GM12891 (cell line): ENCODE measurements at regions not wholly inside any gene's neighbourhood (a gene's known extent, or its start where the extent isn't known, plus 50 kb on each side); places are given as distances from the start of the nearest gene placed in this dataset.
"Not testable (repeated sequence)": the region's sequence is repeated elsewhere in the genome, so short reads cannot be mapped to it uniquely, and the experiment has no call there.

Source experiments
- DNase-seq: peaks from one replicate; pipeline ENCODE4 v3.0.0; 2011; ENCODE audit warnings: low spot score; ENCODE audit not compliant: insufficient read length
- FAIRE-seq: peaks from 2 replicates; lab custom pipeline; 2011; peaks lifted over from hg19 to GRCh38; lab: Jason Lieb, UNC
- PAX5 ChIP-seq: IDR thresholded peaks from 2 replicates; pipeline ENCODE4 v1.6.1; 2011; ENCODE audit warnings: low read length, moderate library complexity, mild to moderate bottlenecking; ENCODE audit not compliant: insufficient read depth, severe bottlenecking
- POLR2A ChIP-seq: IDR thresholded peaks from 2 replicates; pipeline ENCODE4 v1.6.1; 2011; ENCODE audit warnings: low read depth, low read length, control low read depth
- POLR2AphosphoS5 ChIP-seq: IDR thresholded peaks from 2 replicates; pipeline ENCODE4 v1.6.1; 2011; ENCODE audit warnings: low read depth, low read length, control low read depth
- POU2F2 ChIP-seq: IDR thresholded peaks from 2 replicates; pipeline ENCODE4 v1.6.1; 2011; ENCODE audit warnings: low read depth, mild to moderate bottlenecking, control low read depth, low read length, moderate library complexity
- SPI1 ChIP-seq: IDR thresholded peaks from 2 replicates; pipeline ENCODE4 v1.6.1; 2011; ENCODE audit warnings: low read depth, low read length, control low read depth
- TAF1 ChIP-seq: IDR thresholded peaks from 2 replicates; pipeline ENCODE4 v1.6.1; 2011; ENCODE audit warnings: low read depth, low read length, control low read depth

GRCh38 chr3:1456781-1457311, 364.0 kb downstream of the CNTN6 start:
- DNase-seq (no peak), FAIRE-seq (no peak)
- TF ChIP-seq PAX5, result no peak
- TF ChIP-seq POU2F2, result no peak
- TF ChIP-seq POLR2A, result no peak
- no peak for TF ChIP-seq TAF1
- no peak for TF ChIP-seq SPI1
- TF ChIP-seq POLR2AphosphoS5, result no peak

- no peak for TF ChIP-seq POU2F2
- TF ChIP-seq SPI1, result no peak
- no peak for FAIRE-seq
- no peak for DNase-seq
Observed at GRCh38 chr3:1462371-1462770, 369.5 kb downstream of the CNTN6 start.

GRCh38 chr3:1462856-1463450, 370.1 kb downstream of the CNTN6 start:
- FAIRE-seq, result no peak

DNA sequence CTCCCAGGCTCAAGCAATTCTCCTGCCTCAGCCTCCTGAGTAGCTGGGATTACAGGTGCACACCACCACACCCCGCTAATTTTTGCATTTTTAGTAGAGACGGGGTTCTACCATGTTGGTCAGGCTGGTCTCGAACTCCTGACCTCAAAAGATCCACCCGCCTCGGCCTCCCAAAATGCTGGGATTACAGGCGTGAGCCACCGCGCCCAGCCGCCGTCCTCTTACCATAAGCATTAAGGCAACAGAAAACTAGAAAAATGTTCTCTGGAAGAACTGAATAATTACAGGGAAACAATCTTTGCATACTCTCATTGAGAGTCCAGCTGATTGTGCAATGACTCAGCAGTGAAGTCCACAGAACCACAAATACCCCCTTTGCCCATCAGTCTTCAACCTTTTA, 372.3 kb downstream of the CNTN6 start:
- not testable (repeated sequence) for FAIRE-seq

More at GRCh38 chr3:1462856-1463450, 370.1 kb downstream of the CNTN6 start:
- TF ChIP-seq TAF1, result no peak
- no peak for TF ChIP-seq PAX5
- no peak for TF ChIP-seq POU2F2
- no peak for TF ChIP-seq POLR2AphosphoS5
- TF ChIP-seq SPI1, result no peak
- no peak for TF ChIP-seq POLR2A
- no peak for DNase-seq

GRCh38 chr3:1468145-1468544, 375.3 kb downstream of the CNTN6 start:
- no peak for DNase-seq
- no peak for TF ChIP-seq SPI1
- TF ChIP-seq TAF1, result no peak
- no peak for TF ChIP-seq POLR2A
- no peak for TF ChIP-seq PAX5
- TF ChIP-seq POLR2AphosphoS5, result no peak
- TF ChIP-seq POU2F2, result no peak
- no peak for FAIRE-seq

More for the DNA sequence above, 372.3 kb downstream of the CNTN6 start:
- not testable (repeated sequence) for DNase-seq

DNA sequence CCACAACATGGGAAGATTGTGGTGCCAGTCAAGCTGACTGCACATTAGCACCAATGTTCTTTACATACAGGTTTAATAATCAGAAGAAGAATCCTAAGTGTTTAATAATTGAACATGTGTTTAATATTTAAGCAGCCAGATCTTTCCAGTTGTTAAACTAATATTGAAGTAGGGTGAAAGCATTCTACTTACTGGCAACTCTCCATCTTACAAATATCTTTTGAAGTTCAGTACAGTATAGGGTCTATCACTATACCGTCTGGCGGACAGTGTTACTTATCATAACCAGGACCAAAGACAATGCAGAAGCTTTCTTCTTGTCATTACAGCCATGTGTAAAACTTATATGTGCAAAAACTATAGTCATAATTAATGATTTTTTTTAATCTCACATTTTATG, 376.4 kb downstream of the CNTN6 start:
- TF ChIP-seq SPI1, result no peak
- no peak for TF ChIP-seq POLR2AphosphoS5
- no peak for TF ChIP-seq TAF1
- TF ChIP-seq PAX5, result no peak
- FAIRE-seq (no peak), DNase-seq (no peak)

- no peak for FAIRE-seq
- TF ChIP-seq POLR2AphosphoS5, result no peak
- TF ChIP-seq POU2F2, result no peak
Observed at GRCh38 chr3:1469687-1470086, 376.9 kb downstream of the CNTN6 start.

DNA sequence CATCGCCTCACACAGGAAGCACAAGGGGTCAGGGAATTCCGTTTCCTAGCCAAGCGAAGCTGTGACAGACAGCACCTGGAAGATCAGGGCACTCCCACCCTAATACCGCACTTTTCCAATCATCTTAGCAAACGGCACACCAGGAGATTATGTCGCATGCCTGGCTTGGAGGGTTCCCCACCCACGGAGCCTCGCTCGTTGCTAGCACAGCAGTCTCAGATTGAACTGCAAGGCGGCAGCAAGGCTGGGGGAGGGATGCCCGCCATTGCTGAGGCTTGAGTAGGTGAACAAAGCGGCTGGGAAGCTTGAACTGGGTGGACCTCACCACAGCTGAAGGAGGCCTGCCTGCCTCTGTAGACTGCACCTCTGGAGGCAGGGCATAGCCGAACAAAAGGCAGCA, 384.8 kb downstream of the CNTN6 start:
- no peak for TF ChIP-seq POLR2AphosphoS5
- no peak for TF ChIP-seq SPI1
- no peak for TF ChIP-seq POU2F2
- TF ChIP-seq PAX5, result no peak
- no peak for TF ChIP-seq TAF1
- no peak for TF ChIP-seq POLR2A
- FAIRE-seq, result no peak

More at GRCh38 chr3:1469687-1470086, 376.9 kb downstream of the CNTN6 start:
- no peak for DNase-seq

DNA sequence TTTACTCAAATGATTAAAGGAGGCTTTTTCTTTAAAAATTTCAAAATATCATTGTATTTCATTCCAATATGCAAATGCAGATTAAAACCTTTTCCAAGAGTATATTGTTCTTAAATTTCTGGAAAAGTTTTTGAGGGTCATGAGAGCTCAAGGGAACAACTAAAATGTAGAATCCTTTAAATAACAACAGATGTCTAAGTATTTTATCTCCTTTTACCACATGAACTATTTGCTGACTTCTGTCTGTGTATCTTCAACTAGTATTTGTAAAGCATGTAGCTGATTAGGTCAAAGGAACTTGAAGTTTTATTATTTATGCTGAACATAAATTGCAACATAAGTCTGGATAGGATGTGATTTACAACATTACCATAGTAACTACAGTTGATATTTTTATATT, 402.6 kb downstream of the CNTN6 start:
- TF ChIP-seq POLR2A (no peak), POU2F2 (no peak)
- DNase-seq (no peak), FAIRE-seq (no peak)

More for the DNA sequence above, 384.8 kb downstream of the CNTN6 start:
- DNase-seq, result no peak

DNA sequence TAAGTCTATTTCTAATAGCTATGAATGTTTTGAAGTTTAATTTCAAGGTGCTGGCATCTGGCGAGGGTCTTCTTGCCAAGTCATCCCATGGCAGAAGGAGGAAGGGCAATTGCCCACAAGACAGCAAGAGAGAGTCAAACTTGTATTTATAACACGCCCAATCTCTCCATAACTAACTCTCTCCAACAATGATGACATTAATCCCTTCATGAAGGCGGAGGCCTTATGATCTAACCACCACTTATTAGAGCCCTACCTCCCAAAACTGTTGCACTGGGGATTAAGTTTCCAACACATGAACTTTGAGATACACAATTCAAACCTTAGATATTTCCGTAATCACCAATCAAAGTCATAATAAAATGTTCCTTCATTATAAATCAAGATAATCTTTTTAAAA, 406.9 kb downstream of the CNTN6 start:
- TF ChIP-seq TAF1 (no peak), PAX5 (no peak), POU2F2 (no peak), POLR2A (no peak), POLR2AphosphoS5 (no peak), SPI1 (no peak)
- DNase-seq (no peak), FAIRE-seq (no peak)
